Stimulated activated CD8-positive, alpha-beta memory T cell treated with anti-CD3 and anti-CD28 coated beads, Interleukin-2, amount 100 ng/mL, for 48 hours (primary cell): ENCODE measurements at regions not wholly inside any gene's neighbourhood (a gene's known extent, or its start where the extent isn't known, plus 50 kb on each side); places are given as distances from the start of the nearest gene placed in this dataset.

Experiments used
- DNase-seq, 2 donors: peaks; one replicate each; pipeline ENCODE4 v3.0.0-alpha.2; 2020; ENCODE audit warnings: low read depth in 2 of 2

DNA sequence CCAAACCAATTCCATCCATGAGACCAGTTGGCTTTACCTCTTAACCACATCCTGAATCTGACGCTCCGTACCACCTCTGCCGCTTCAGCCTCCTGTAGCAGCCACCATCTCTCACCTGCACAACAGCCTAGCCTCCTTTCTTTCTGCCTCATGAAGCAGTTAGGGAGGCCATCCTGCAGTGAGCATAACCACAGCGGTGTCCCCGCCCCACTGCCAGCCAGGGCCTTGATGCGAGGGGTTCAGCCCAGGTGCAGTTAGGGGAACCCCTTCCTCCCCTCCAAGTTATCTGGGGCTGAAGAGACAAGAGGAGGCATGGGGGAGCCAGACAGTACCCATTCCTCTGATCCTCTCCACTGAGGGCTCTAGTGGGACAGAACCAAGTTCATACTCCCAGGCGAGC, 167.0 kb downstream of the C5orf15 start:
- no peak for DNase-seq

- DNase-seq, result no peak
These were observed 168.7 kb downstream of the C5orf15 start for GRCh38 chr5:133799571-133800237.

DNA sequence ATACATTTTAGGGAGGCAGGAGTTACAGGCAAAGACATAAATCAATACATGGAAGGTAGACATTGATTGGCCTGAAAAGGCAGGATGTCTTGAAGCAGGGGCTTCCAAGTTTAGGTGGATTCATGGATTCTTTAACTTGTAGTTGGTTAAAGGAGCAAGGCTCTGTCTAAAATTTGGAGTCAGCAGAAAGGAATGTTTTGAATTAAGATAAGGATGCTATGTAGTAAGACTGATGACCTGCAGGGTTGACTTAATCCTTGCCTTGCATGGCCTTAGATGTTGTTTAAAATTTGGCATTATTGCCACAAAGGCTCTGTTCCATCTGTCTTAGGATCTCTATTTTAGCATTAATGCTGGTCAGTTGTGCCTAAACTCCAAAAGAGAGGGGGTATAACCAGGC, 171.3 kb downstream of the C5orf15 start:
- no peak for DNase-seq

DNA sequence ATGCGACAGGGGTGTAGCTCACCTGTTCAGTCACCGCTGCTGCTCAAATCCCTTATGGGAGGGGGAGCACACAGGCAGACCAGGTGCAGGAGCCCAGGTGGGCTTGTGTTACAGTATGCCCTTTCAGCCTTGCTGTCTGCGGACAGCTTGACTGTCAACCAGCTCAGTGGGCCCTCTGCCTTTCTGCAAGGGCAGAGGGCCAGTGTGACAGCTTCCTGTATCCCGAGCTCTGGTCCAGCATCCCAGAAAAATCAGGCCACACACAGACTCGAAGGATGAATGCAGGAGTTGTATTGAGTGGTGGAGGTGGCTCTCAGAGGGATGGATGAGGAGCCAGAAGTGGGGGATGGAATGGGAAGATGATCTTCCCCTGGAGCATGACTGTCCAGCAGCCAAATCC, 172.2 kb downstream of the C5orf15 start:
- no peak for DNase-seq

GRCh38 chr5:133794771-133795415, 173.5 kb downstream of the C5orf15 start:
- no peak for DNase-seq

DNA sequence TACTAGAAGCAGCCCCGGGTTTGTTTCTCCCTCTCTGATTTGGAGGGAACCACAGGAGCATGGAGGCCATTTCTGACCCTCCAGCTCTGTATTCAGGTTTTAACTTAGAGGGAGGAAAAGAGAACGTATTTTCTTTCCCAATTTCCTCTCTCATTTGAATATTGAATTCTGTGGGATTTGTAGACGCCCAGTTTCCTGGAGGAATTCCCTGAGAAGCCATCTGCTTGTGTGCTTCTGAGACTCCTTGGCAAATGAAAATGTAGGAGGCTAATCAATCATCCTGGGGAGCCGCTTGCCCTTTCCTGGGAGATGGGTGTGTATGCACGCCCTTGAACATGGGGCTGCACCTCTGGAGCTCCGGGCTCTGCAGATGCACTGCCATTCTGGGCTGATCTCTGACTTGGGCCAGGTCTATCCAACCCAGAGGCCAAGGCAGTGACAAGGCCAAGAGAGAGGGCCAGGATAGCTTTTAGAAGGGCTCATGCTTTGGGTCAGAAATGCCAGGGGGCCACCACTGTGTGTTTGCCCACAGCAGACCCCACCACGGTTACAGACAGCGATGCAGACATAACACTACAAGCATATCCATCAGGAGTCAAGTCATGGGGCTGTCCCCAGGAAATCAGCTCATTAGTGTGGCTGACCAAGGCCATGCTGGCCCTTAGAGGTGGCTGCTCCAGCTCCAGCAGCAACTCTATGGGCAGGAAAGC, 174.5 kb downstream of the C5orf15 start:
- DNase-seq, result no peak

- no peak for DNase-seq
These were observed 175.8 kb downstream of the C5orf15 start for GRCh38 chr5:133792655-133793054.

DNA sequence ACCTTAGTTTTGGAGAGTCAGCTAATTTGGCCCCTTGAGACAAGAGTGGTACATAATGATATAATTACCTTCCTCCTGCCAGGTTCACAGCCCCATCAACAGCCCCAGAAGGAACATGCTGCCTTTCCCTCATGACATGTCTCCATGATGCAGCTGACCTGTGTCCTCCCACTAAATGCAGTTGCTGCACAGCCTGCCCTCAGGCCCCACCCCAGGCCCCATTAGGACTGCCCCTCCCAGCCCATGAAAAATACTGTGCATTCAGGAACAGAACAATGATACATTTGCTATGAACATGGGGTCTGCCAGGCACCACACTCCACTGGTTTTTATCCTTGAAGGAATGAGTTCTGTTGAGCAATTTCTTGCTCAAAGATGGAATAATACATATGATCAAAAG, 176.4 kb downstream of the C5orf15 start:
- no peak for DNase-seq

DNA sequence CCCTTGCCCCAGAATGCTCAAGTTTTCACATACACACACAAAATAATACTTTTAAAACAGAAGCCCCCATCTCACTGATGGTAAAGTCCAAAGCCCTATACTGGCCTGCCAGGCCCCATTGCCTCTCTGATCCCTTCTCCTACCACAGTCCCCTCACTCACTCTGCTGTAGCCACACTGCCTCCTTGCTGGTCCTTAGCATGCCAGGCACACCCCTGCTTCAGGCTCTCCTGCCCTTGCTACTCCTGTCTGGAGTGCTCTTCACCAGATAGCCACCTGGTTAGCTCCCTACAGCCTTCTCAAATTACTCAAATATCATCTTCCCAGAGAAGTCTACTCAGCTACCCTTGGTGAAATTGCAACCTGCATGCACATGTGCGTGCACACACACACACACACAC, 177.5 kb downstream of the C5orf15 start:
- no peak for DNase-seq

GRCh38 chr5:133789428-133789827, 177.1 kb upstream of the FSTL4 start:
- DNase-seq, result no peak

GRCh38 chr5:133788121-133788520, 175.8 kb upstream of the FSTL4 start:
- DNase-seq, result no peak

DNA sequence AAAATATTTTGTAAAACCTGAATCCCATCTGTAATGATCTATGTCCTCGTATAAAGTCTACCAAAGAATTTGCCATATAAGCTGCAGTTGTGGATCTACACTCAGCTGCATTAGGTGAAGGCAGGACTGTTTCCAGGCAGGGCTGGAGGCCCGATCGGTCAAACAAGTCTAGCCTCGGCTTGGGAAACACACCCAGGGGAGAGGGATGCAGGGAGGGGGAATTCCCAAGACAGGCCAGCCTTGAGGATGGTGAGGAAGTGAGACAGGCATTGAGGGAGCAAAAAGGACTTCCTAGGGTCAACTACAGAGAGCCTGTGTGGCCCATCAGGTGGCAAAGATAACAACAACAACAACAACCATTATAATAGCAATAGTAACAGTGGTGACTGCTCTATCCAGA, 174.1 kb upstream of the FSTL4 start:
- DNase-seq, result no peak

DNA sequence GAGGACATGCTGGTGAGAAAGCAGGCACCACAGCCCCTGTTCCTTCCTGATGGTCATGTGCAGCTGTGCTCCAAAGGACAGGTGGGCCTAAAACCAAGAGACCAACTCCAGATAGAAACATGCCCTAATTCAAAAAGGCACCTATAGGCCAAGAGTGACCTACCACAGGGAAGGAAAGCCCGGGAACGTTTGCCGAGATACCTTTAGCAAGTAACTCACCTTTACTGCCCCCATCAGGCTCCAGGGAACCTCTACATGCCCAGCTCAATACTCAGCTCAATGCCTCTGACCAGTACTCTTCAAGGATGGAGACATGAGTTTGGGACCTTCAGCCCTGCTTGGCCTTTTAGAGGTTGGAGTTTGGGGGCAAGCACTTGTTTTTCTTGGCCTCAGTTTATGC, 172.8 kb upstream of the FSTL4 start:
- no peak for DNase-seq

DNA sequence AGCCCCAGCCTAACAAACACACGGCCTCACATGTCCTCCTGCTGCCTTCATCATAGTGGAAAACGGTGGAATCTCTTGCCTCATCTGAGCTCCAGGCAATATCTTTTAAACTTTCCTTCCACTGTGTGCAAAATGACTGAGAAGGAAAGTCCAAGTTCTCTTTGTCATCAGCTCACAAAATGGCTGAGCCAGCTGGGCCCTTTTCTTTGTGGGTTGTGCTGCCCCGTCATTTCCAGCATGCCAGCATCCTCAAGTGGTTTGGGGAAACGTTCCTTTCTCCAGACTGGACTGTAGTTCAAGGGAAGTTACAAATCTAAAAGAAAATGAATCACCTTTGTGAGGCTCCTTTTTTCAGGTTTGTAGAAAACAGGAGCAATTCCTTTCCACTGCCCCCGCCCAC, 171.1 kb upstream of the FSTL4 start:
- DNase-seq, result no peak

- DNase-seq, result no peak
These were observed 170.4 kb upstream of the FSTL4 start for GRCh38 chr5:133782736-133783135.

DNA sequence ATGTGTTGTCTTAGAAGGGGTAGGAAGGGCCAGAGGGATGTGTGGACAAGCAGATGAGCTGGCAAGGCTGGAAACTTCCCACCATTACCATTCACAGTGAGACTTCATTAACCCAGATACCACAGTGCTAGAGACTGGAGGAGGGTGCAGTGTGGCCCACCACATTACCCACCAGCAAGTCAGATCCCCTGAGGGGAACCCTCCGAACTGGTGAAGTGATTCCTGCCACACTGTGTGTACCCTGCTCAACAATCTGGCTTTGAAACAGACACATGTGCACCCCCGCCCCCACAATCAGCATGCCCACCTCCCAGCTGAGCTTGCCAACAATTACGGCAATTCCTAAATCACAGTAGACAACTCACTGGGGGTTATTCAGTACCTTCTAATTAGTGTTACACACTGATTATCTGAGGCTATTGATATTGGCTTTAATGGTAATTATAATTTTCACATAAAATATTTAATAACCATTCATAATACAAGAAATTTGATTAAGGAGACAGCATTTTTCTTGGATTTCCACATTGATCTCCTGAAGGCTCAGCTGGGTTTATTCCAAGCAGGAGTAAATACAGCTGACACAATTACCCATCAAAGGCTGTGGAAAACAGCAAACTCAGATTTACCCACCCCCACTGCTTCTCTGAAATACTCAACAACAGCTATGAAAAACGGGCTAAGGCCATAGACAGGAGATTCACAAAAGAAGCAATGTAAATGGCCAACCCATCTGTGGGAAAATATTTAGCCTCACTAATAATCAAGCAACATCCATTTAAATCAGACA, 169.3 kb upstream of the FSTL4 start:
- DNase-seq, result no peak

DNA sequence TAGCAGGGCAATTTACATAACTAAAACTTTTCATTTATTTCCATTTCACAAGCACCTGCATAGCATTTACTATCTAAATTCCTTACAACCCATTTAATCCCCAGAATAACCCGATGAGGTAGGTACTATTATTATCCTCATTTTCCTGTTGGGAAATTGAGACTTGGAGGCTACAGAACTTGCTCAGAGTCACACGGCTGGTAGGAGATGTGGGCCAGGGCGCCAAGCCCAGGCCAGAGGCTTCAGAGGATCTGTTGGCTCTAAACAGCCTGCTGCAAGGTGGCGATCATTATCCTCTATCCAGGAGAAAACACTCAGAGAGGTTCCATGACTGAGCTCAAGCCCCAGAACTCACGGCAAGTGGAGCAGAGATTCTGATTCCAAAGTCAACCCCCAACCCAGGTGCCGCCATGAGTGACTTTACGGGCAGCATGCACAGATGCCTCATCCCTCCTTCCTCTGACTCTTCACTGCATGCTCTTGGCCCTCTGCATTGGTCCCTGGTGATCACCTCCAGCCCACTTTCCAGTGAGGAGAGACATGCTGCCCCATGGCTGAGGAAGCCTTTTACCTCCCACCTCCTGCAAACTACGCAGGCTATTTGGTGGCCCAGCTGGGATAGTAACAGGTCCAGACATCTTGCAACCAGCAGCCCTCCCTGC, 168.4 kb upstream of the FSTL4 start:
- DNase-seq, result no peak

- DNase-seq, result no peak
These were observed 167.6 kb upstream of the FSTL4 start for GRCh38 chr5:133779828-133780475.

- no peak for DNase-seq
These were observed 166.3 kb upstream of the FSTL4 start for GRCh38 chr5:133778636-133779035.

- DNase-seq, result no peak
These were observed 165.6 kb upstream of the FSTL4 start for GRCh38 chr5:133777951-133778350.

DNA sequence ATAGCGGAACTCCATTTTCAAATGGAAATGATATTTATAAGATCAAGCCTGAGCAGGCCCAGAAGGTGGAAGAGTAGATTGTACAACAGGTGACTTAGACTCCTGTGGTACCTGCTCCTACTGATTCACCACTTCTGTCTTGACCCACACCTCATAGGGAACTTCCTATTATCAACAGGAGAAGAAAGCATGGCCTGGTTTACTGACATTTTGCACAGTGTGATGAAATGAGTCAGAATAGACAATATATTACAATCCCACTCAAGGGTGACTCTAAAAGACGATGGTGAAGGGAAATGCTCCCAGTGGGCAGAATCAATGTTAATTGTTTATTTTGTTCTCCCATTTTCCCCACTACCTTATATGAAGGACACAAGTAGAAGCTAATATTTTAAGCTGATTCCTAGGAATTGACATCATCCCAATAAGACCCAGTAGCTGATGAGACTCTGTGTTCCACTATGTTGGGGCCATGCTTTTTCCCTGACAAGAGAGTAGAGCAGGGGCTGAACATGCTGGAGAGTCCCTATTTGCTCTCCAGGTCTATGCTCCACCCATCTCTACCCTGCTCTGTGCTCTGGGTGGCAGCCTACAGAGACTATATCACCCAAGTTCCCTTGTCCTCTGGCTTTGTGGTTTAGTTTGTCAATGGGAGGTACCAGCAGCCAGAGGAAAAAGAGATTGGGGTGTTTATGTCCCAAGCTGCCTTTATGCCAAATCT, 163.4 kb upstream of the FSTL4 start:
- no peak for DNase-seq
